K562 (cell line): ENCODE measurements at regions not wholly inside any gene's neighbourhood (a gene's known extent, or its start where the extent isn't known, plus 50 kb on each side); places are given as distances from the start of the nearest gene placed in this dataset.

Experiments
- NR3C1 ChIP-seq: sonication (generic); formaldehyde crosslinking; IDR thresholded peaks from 2 replicates; pipeline ENCODE4 v1.8.1; 2022; ENCODE audit warnings: missing genetic modification reagents
- SIRT6 ChIP-seq: IDR thresholded peaks from one replicate; pipeline ENCODE4 v1.6.1; 2012; ENCODE audit warnings: low read depth, mild to moderate bottlenecking, control low read depth, inconsistent platforms, low read length, moderate library complexity
- THRAP3 ChIP-seq: fragments of 450-650 bp; IDR thresholded peaks from 2 replicates; pipeline ENCODE4 v1.6.1; 2016; ENCODE audit warnings: mild to moderate bottlenecking, inconsistent platforms, borderline replicate concordance
- ZC3H8 ChIP-seq: fragments of 450-650 bp; IDR thresholded peaks from 2 replicates; pipeline ENCODE4 v1.6.1; 2017
- ZNF174 ChIP-seq: fragments of 250-450 bp; sonication (Bioruptor Pico); IDR thresholded peaks from 2 replicates; pipeline ENCODE4 v1.4.0; 2020; ENCODE audit warnings: mild to moderate bottlenecking
- ZNF316 ChIP-seq: fragments of 450-650 bp; IDR thresholded peaks from 2 replicates; pipeline ENCODE4 v1.6.1; 2016
- ZNF77 ChIP-seq: fragments of 250-450 bp; sonication (Bioruptor Pico); IDR thresholded peaks from 2 replicates; pipeline ENCODE4 v1.5.0; 2020
- TF ChIP-seq, protein P1 (sequence below), 2 experiments: fragments of 450-650 bp in 1 of 2; sonication (generic) in 1 of 2; formaldehyde crosslinking; conservative IDR thresholded peaks; 2 replicates each; pipeline versions ENCODE4 v1.4.0 to v1.8.1; 2020 to 2022; ENCODE audit warnings: mild to moderate bottlenecking in 1 of 2, missing genetic modification reagents in 1 of 2
- TF ChIP-seq, protein P2 (sequence below): fragments of 250-450 bp; sonication (Bioruptor Pico); IDR thresholded peaks from 2 replicates; pipeline ENCODE4 v1.5.1; 2021; ENCODE audit warnings: mild to moderate bottlenecking
- TF ChIP-seq, protein P3 (sequence below): fragments of 450-650 bp; formaldehyde crosslinking; IDR thresholded peaks from 2 replicates; pipeline ENCODE4 v1.4.0; 2020; ENCODE audit warnings: mild to moderate bottlenecking, mixed read lengths
- TF ChIP-seq, protein P4 (sequence below): sonication (generic); formaldehyde crosslinking; IDR thresholded peaks from 2 replicates; pipeline ENCODE4 v1.8.0; 2022; ENCODE audit warnings: mild to moderate bottlenecking, missing genetic modification reagents

DNA sequence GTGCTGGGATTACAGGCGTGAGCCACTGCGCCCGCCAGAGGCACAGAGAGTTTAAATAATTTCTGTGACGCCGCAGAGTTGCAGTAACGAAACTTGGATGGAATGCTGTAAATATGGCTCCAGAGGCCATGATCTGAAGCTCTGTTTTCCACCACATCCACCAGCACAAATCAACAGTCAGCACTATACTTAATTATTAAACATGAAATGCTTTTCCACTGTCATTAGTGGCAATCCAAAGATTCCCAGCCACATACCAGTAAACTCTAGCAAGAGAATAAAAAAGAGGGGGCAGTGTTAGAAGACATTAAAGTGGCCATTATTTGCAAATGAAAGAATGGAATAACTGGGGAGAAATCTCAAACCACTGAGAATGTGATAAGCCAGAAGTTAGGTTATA, 242.5 kb downstream of the DIRAS2 start (continued):
- TF ChIP-seq SIRT6 (no peak), ZNF316 (no peak), ZC3H8 (no peak), THRAP3 (no peak), NR3C1 (no peak), ZNF77 (CRISPR knock-in tag) (no peak), ZNF174 (CRISPR knock-in tag) (no peak)
- TF ChIP-seq, protein P1, sequence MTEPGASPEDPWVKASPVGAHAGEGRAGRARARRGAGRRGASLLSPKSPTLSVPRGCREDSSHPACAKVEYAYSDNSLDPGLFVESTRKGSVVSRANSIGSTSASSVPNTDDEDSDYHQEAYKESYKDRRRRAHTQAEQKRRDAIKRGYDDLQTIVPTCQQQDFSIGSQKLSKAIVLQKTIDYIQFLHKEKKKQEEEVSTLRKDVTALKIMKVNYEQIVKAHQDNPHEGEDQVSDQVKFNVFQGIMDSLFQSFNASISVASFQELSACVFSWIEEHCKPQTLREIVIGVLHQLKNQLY (CRISPR knock-in tag; conservative IDR thresholded peaks at IDR 0.05): no peak
- TF ChIP-seq, protein P2, sequence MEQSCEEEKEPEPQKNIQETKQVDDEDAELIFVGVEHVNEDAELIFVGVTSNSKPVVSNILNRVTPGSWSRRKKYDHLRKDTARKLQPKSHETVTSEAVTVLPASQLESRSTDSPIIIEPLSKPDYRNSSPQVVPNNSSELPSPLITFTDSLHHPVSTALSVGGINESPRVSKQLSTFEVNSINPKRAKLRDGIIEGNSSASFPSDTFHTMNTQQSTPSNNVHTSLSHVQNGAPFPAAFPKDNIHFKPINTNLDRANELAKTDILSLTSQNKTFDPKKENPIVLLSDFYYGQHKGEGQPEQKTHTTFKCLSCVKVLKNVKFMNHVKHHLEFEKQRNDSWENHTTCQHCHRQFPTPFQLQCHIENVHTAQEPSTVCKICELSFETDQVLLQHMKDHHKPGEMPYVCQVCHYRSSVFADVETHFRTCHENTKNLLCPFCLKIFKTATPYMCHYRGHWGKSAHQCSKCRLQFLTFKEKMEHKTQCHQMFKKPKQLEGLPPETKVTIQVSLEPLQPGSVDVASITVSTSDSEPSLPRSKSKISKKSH (CRISPR knock-in tag): no peak
- TF ChIP-seq, protein P3, sequence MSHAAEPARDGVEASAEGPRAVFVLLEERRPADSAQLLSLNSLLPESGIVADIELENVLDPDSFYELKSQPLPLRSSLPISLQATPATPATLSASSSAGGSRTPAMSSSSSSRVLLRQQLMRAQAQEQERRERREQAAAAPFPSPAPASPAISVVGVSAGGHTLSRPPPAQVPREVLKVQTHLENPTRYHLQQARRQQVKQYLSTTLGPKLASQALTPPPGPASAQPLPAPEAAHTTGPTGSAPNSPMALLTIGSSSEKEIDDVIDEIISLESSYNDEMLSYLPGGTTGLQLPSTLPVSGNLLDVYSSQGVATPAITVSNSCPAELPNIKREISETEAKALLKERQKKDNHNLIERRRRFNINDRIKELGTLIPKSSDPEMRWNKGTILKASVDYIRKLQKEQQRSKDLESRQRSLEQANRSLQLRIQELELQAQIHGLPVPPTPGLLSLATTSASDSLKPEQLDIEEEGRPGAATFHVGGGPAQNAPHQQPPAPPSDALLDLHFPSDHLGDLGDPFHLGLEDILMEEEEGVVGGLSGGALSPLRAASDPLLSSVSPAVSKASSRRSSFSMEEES: no peak
- TF ChIP-seq, protein P4, sequence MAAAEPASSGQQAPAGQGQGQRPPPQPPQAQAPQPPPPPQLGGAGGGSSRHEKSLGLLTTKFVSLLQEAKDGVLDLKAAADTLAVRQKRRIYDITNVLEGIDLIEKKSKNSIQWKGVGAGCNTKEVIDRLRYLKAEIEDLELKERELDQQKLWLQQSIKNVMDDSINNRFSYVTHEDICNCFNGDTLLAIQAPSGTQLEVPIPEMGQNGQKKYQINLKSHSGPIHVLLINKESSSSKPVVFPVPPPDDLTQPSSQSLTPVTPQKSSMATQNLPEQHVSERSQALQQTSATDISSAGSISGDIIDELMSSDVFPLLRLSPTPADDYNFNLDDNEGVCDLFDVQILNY (CRISPR knock-in tag): no peak
